HG03442 (cell line): ENCODE measurements at regions not wholly inside any gene's neighbourhood (a gene's known extent, or its start where the extent isn't known, plus 50 kb on each side); places are given as distances from the start of the nearest gene placed in this dataset.

Experiments used
- ATAC-seq: cut with Tn5 transposase; IDR thresholded peaks from one replicate; pipeline ENCODE4 v1.9.1; 2021; ENCODE audit warnings: mild to moderate bottlenecking, moderate library complexity; ENCODE audit not compliant: unreplicated experiment

DNA sequence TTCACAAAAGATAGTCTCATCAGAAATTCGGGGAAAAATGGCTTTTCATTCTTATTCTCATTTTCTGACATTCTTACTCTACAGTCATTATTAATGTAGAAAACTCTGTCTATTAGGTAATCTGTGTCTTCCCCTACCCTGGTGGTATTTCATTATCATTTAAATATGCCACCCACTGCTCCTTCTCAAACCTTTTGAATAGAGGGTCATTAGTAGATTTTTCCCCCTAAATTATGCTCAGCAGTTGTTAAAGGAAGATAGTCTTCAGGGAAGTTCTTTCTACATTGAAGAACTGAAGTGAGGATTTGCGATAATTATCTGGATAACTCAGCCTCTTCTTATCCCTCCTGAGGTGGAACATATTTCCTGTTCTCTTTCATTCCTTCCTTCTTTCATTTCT is 989.5 kb upstream of the RBFOX1 start:
- no peak for ATAC-seq

DNA sequence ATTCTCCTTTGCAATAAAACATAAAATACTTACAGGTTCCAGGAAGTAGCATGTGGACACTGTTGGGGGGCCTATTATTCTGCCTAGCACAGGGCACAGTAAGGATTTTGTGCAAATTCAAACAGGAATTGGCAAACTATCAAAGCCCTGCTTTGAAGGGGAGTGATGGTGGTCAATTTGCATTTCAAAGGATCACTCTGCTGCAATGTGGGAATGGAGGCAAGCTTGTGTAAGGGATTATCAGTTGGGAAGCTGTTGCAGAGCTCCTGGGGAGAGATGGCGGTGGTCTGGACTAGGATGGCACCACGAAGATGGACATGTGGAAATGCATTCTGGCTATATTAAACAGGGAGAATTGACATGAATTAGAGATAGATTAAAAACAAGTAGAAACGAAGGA is 990.7 kb upstream of the RBFOX1 start:
- no peak for ATAC-seq

DNA sequence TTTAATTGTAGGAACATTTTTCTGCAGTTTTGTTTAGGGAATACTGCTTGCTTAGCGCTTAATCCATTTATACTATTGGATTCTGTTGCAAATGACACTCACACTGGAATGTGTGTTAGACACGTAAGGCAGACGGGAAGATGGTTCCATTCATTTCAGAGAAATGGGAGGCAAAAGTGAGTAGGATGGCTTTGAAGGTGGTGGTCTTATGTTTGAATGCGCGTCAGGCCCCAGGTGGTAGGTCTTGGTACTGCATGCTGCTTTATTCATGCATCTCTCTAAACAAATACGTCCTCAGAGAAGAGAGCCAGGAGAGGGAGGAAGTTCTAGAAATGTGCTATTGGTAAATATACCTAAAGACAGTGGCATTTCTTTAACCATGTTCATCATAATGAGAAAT is 997.6 kb upstream of the RBFOX1 start:
- no peak for ATAC-seq

DNA sequence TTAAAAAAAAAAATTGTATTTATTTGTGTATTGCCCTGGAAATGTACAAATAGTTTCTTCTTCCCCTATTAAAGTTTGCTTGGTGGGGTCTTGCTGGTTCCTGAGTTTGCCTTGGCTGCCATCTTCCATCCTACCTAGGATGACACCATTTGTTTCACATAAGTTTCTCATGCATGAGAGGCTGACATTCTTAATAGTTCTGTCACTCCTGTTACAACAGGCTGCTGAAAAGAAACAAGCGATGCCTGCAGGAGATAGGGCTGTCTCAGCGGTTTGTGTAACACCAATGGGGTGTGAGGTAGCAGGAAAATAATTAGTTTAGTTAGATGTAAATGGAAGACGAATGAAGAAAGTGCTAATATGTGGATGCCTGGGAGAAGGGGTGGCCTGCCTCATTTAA is 1000.9 kb upstream of the RBFOX1 start:
- ATAC-seq = no peak

DNA sequence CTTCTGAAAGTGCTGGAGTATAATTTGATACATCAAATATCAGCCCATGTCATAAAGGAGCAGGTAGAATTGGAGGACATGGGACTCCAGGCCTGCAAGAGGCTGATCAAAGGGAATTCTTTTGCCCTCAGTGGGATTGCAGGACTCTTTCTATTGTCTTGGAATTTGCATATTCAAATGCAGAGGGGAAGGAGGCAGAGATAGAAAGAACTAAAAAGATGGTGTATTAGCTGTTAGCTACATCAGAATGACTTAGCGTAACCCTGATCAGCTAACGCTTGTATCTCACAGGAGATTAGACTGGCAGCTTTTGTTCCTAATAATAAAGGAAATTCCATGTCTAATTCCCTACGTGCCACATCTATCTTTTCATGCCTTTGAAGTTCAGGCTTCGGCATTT is 1014.7 kb upstream of the RBFOX1 start:
- ATAC-seq = no peak

DNA sequence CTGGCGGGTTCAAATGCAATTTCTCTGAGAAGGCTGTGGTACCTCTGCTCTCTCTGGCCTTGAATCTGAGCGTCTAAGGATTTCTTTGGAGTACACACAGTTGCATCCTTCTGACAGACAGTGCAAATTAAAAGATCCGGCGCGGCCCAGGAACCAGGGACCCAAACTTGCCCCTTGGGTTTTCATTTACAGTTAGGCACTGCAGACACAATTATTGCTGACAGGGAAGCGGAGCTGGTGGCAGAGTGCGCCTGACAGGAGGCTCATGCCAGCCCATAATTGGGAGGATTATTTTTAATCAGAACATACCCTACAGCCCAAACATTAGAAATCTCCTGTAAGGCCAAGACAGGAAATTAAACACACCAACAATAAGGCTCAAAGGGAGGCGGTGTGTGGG is 1023.4 kb upstream of the RBFOX1 start:
- ATAC-seq = no peak

DNA sequence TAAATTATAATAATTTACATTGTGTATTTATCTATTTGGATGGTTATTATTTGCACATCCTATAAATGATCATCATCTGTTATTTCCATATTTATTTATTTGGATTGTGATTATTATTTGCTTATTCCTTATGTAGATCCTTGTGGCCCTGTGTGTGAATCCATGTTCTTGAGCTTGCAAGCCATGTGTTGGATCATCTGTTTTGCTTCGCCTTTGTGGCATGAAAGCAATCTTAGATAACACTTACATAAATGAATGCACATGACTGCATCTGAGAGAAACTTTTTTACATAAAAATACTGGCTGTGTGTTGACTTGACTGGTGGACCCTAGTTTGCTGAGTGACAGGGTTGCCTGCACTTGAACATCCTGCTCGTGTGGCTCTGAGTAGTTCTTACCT is 1024.5 kb upstream of the RBFOX1 start:
- ATAC-seq = no peak

DNA sequence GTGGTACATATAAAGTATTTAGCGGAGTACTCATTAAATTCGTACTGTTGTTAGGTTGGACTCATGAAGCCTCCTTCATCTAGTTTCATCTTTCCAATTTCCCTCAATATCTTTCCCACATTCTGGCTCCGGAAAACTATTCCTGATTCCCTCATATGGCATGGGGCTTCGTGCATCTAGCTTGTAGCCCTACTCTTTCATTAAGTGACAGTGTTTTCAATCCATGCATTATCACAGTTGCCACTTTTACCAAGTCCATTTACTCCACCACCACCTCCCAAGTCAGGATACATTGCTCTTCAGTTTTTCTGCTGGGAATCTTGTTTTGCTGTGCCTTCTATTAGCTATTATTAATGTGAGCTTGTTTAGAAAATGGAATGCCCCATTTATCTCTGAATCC is 1032.1 kb upstream of the RBFOX1 start:
- ATAC-seq = no peak

DNA sequence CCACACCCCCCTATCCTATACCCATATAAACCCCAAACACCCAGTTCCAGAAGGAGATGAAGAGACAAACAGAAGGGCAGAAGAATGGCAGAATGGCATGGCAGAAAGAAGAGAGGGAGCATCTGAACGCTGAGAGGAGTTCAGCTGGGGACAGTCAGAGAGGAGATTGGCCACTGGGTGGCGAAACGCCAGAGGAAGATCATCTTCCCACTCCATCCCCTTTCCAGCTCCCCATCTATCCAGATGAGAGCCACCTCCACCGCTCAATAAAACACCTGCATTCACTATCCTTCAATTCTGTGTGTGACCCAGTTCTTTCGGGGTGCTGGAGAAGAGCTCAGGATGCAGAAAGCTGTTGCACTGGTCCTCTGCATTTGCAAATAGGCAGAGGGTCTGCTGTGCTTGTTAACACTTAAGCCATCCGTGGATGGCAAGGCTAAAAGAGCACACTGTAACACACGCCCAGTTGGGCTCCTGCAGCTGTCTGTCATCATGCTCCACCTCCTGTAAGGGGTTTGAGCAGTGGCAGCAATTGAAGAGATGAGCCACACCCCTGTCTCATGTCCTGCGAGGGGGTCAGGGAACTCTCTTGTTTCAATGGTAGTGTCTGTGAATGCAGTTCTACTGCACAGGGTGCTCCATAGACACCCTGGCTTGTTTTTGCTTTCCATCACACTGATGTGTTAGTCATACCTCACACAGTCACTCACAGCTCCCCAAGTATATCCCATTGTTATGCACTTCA is 1034.8 kb upstream of the RBFOX1 start:
- ATAC-seq = no peak

DNA sequence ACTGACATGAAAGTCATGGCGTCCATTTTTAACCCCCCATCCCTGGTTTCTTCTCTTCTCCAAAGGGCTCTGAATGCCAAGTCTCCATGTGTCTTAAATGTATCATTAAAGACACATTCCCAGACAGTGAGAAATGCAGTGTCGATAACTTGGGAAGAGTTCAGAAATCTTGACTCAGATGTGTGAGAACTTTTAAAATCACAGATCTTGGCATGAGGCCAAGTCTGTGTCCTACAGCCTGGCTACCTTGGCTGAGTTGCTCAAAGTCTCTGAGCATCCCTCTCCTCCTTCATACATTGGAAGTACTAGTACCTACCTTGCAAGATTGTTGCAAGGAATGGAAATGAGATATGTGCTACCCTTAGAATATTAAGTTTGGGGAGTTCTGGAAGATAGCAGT is 1046.5 kb upstream of the RBFOX1 start:
- ATAC-seq = no peak

DNA sequence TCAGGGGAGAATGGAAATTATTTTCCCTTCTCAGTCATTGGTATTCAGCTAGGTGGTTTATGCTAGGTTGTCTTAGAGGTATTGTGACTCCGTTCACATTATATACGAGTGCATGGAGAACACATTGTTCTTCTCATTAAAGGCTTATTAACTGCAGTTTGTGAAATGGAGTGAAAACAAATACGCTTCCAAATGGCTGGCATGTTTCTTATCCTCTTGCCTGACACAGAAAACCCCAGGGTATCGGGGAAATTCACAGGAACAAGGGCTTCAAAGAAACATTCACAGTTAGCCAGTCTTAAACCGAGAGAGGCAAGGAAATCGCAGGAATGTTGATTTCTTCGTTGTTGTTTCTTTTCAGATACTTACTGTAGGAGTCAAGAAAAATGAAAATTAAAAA is 1047.9 kb upstream of the RBFOX1 start:
- ATAC-seq = no peak

DNA sequence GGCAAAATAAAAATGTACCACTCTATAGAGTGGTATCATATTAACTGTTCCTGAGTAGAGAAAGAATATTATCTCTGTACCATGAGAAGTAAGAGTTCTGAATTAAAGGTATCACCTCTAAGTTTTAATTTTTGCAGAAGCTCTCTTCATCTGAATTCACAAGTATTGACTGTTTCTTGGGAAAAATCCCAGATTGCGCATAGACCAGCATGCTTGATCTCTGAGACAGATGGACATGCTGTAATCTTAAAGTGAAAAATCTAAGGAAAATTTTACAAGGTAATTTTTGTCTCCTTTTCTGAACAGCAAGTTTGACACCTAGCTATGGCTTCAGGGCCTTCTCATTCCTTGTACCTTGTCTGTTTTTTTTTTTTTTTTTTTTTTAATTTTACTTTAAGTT is 1050.7 kb upstream of the RBFOX1 start:
- ATAC-seq = no peak

DNA sequence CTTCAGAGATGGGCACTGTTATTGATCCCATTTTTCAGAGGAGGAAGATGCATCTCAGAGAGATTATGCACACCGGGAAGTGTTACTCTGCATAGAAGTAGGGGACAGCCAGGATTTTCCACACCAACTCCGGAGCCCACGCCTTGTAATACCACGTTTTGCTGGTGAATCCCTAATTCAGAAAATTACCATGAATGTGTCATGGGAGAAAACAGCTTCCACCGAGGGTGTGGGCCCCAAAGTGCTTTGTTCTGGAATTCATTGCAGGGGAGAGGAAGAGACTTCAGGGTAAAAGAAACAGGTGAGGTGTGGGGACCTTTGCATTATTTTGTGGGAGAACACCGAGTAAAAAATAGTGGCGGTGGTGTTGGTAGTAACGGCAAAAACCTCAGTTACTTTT is 1051.4 kb upstream of the RBFOX1 start:
- no peak for ATAC-seq

DNA sequence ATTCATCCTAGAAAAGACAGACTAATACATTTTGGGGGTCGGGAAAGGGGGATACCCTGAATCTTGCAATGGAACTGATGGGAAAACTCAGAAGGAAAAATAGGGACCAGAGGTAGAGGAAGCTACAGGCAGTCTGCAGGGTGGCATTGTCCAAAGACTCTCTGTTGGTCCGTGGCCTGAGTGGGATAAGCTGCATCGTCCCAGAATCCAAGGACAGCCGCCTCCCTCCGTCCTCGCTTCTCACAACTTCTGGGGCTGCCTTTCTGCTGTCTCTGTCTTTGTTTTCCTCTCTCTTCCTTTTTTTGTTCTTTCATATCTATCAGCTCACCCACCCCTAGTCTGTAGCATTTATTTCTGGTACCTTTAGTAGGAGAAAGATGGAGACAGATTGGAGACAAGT is 1052.6 kb upstream of the RBFOX1 start:
- ATAC-seq = no peak

DNA sequence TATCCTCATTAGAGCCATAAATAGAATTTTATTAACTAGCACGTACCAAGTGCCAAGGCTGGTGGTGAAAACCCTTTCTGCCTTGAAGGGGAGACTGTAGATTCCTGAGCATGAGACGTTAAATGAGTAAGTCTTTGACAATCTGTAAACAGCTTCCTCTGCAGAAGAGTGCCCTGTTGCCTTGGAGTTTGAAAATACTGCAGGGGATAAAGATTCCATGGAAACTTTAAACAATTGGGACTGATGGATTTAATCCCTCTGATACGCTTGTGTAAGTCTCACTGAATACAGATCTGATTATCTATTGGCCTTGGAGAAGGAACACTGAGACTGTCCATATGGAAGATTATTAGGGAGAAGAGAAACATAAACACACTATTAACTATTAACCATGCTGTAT is 1053.4 kb upstream of the RBFOX1 start:
- no peak for ATAC-seq

DNA sequence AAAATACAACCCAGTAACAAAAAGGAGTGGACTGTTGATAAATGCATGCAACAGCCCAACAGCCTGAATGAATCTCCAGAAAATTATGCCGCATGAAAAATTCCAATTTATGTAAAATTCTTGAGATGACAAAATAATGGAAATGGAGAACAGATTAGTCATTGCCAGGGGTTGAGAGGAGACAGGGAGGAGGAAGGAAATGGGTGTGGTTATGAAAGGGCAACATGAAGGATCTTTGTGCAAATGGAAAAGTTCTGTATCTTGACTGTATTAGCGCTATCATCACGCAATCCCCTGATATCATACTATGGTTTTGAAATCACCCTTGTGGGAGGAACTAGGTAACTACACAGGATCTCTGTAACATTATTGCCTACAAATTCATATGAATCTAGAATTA is 1058.3 kb upstream of the RBFOX1 start:
- ATAC-seq = no peak

DNA sequence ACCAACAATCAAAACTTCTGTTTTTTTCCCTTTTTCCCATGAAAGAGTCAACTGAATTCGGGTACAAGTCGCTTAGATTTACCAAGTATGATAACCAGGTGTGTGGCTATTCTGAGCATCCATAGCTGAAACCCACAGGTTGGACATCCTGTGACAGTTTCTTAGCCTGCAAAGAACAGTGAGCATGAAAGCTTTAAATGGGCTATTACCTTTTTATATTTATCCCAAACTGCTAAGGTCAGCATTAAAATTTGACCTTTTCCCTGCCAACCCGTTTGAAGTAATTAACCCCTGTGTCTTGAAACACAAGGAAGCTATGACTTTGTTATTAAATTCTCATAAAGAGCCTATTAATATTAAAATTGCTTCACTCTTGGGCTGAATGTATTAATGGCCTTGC is 1065.0 kb upstream of the RBFOX1 start:
- no peak for ATAC-seq

DNA sequence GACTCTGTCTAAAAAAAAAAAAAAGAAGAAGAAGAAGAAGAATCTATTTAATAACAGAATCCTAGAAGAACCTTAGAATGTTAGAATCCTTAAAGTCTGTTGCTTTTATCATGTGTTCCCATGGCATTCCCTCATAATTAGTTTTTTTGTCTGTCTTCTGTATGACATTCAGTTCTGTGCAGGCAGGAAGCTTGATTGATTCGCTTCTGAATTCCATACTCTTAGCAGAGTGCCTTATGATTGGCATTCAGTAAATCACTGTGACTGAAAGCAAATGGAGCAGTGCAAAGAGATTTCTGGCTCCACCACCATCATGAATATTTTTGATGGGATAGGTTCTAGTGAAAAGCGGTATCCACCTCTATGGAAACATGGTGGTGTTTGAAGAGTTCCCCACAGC is 1065.9 kb upstream of the RBFOX1 start:
- ATAC-seq = no peak

DNA sequence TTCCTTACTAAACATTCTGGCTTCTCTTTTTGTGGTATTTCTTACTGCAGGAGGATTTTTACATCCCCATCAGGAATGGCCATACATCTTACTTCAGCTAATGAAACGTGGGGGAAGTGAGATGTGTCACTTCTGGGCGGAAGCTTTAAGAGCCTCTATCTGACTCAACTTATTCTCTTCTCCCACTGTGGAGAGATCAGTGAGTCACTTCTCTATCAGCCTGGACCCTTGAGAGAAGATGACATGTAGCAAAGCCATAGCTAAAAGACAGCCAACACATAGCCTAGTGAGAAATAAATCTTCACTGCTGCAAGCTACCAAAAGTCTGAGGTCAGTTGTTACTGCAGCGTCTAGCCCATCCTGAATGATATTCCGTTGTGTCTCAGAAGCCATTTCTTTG is 1066.7 kb upstream of the RBFOX1 start:
- no peak for ATAC-seq

DNA sequence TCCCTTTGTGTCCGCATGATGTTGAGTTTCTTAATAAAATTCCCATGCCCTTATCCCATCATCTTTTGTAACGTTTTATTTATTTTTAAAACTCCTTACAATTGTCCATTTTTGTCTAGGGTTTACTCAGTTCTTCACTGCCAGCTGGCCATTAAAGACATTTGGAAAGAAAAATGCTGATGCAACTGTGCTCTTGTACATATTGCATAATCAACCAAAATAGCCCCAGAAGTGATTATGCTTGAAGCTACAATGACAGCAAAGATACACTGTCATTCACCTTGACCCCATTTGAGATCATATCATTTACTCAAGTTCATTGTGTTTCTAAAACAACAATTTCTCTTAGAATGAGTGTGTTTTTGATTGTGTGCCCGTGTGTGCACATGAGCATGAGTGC is 1074.6 kb upstream of the RBFOX1 start:
- no peak for ATAC-seq

DNA sequence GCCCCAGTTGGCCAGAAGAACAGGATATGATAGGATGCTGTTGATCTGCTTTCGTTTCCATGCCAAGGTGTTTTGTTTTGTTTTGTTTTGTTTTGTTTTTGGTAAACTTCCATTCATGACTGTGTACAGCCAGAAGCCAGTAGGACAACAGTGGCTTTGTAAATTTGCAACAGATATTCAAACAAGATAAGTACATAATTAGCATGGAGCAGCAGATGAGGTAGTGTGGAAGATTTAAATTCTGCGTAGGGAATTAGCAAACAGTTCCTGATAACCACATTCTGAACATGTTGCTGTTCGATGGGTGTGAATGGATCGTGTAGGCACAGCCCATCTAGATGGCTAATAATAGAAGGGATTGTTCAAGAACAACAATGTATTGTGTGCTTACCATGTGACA is 1080.1 kb upstream of the RBFOX1 start:
- ATAC-seq = no peak

DNA sequence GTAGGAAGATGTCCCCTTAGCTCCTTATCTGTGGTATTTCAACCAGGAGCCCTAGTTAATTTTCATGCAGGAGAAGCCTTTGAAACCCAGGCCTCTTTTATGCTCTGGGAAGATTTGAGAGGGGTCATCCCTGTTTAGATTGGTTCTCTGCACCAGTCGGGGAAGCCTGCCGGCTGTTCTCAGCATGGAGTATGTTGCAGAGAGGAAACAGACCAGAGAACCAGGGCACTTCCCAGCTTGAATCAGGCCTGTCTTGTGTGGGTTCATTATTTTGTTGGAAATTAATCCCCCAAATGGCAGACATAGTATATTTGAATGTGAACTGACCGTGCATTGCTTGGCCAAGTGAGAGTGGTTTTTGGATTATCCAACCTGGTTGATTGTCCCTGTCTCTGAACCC is 1082.1 kb upstream of the RBFOX1 start:
- ATAC-seq = no peak

DNA sequence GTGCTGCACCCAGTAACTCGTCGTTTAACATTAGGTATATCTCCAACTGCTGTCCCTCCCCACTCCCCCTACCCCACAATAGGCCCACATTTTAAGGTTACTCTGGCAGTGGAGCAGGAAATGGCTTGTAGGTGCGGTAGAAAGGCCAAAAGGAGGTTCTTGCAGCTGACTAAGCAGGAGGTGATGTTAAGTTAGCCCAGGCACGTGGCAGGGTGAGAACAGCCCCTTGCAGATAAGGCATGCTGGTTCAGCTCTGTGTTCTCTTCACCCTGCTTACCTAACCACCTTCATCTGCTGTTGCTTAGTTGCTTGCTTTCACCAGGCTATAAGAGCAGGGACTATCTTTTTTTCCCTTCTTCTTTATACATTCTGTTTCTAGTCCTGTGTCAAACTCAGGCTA is 1082.8 kb upstream of the RBFOX1 start:
- no peak for ATAC-seq

DNA sequence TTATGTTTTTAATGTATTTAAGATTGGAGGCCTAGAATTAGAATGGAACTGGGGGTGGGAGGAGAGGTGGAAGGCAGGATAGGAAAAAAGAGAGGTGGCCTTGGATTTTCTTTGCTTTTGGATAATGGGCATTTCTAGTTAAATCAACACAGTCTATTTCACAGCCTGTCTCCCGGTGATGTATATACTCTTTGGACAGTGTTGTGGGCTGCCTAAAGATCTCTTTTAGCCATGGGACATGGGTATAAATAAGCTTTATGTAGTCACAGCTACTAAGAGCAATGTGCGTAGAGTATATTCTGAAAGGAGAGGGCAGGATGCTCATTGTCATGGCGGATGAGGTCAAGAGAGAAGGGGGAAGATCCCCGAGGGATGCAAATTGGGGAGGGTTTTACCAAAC is 1084.4 kb upstream of the RBFOX1 start:
- no peak for ATAC-seq
